Endodermal cell (in vitro differentiated cells): ENCODE measurements at regions not wholly inside any gene's neighbourhood (a gene's known extent, or its start where the extent isn't known, plus 50 kb on each side); places are given as distances from the start of the nearest gene placed in this dataset.
"Not testable (repeated sequence)": the region's sequence is repeated elsewhere in the genome, so short reads cannot be mapped to it uniquely, and the experiment has no call there.

ENCODE experiments used
- DNase-seq: peaks from one replicate; pipeline ENCODE4 v3.0.0-alpha.2; 2017
- H3K27ac ChIP-seq: 2 replicates; pipeline ENCODE4 v1.5.1; 2013; ENCODE audit warnings: mild to moderate bottlenecking, low read depth, low read length, moderate library complexity
- H3K27me3 ChIP-seq: 2 replicates; pipeline ENCODE4 v1.6.1; 2013; ENCODE audit warnings: mild to moderate bottlenecking, low read length, moderate library complexity; ENCODE audit not compliant: insufficient read depth, control insufficient read depth, poor library complexity, severe bottlenecking
- H3K36me3 ChIP-seq: 2 replicates; pipeline ENCODE4 v1.7.0; 2013; ENCODE audit warnings: mild to moderate bottlenecking, low read length, moderate library complexity; ENCODE audit not compliant: control insufficient read depth, insufficient read depth
- H3K4me1 ChIP-seq: one replicate; pipeline ENCODE4 v1.7.0; 2013; ENCODE audit warnings: low read length; ENCODE audit not compliant: control insufficient read depth, insufficient read depth
- H3K4me3 ChIP-seq: 2 replicates; pipeline ENCODE4 v1.5.1; 2013; ENCODE audit warnings: mild to moderate bottlenecking, low read length, moderate library complexity
- H3K9ac ChIP-seq: 2 replicates; pipeline ENCODE4 v1.6.1; 2013; ENCODE audit warnings: mild to moderate bottlenecking, low read length, moderate library complexity; ENCODE audit not compliant: poor library complexity, severe bottlenecking; ENCODE audit errors: extremely low read depth
- H3K9me3 ChIP-seq: 2 replicates; pipeline ENCODE4 v1.6.1; 2013; ENCODE audit warnings: mild to moderate bottlenecking, low read length, moderate library complexity; ENCODE audit not compliant: control insufficient read depth
- H3K27ac Mint-ChIP-seq: 2 replicates; pipeline ENCODE4 v1.8.0; 2020; ENCODE audit warnings: mixed read lengths
- H3K27me3 Mint-ChIP-seq: 2 replicates; pipeline ENCODE4 v1.8.0; 2021; ENCODE audit warnings: mild to moderate bottlenecking, mixed read lengths; ENCODE audit not compliant: insufficient read depth
- H3K36me3 Mint-ChIP-seq: 2 replicates; pipeline ENCODE4 v1.8.0; 2020; ENCODE audit warnings: low read depth, mixed read lengths
- H3K4me1 Mint-ChIP-seq: 2 replicates; pipeline ENCODE4 v1.8.0; 2020; ENCODE audit warnings: mixed read lengths
- H3K4me3 Mint-ChIP-seq: 2 replicates; pipeline ENCODE4 v1.8.0; 2020; ENCODE audit warnings: mild to moderate bottlenecking, moderate library complexity, mixed read lengths
- H3K9me3 Mint-ChIP-seq: 2 replicates; pipeline ENCODE4 v1.8.0; 2020; ENCODE audit warnings: mild to moderate bottlenecking, mixed read lengths
- WGBS, 2 experiments: methylation state at CpG; one replicate each; pipeline versions ENCODE4 v1.1.5 to v1.1.7; 2013; ENCODE audit warnings: missing lambda C conversion rate in 2 of 2, mixed read lengths in 1 of 2; ENCODE audit not compliant: insufficient coverage in 1 of 2, insufficient read length in 1 of 2; 5-methylcytosine and 5-hydroxymethylcytosine counted together

DNA sequence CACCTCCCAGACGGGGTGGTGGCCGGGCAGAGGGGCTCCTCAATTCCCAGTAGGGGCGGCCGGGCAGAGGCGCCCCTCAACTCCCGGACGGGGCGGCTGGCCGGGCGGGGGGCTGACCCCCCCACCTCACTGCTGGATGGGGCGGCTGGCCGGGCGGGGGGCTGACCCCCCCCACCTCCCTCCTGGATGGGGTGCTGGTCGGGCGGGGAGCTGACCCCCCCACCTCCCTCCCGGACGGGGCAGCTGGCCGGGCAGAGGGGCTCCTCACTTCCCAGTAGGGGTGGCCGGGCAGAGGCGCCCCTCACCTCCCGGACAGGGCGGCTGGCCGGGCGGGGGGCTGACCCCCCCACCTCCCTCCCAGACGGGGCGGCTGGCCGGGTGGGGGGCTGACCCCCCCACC, 148.8 kb upstream of the CCZ1B start:
- not testable (repeated sequence) for H3K27me3 Mint-ChIP-seq, H3K4me3 Mint-ChIP-seq
- H3K9me3 Mint-ChIP-seq, result peaks cover 78% of the 10 kb centered on the region

DNA sequence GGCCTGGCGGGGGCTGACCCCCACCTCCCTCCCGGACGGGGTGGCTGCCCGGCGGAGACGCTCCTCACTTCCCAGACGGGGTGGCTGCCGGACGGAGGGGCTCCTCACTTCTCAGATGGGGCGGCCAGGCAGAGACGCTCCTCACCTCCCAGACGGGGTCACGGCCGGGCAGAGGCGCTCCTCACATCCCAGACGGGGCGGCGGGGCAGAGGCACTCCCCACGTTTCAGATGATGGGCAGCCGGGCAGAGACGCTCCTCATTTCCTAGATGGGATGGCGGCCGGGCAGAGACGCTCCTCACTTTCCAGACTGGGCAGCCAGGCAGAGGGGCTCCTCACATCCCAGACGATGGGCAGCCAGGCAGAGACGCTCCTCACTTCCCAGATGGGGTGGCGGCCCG, 149.3 kb upstream of the CCZ1B start:
- H3K4me3 ChIP-seq, H3K36me3 Mint-ChIP-seq, H3K4me3 Mint-ChIP-seq, H3K9ac ChIP-seq, H3K27me3 Mint-ChIP-seq, H3K27ac Mint-ChIP-seq, H3K4me1 ChIP-seq, H3K27ac ChIP-seq, H3K27me3 ChIP-seq, H3K4me1 Mint-ChIP-seq, DNase-seq, H3K36me3 ChIP-seq: not testable (repeated sequence)
- peaks cover 79% of the 10 kb centered on the region for H3K9me3 Mint-ChIP-seq
- WGBS, 2 experiments, result 93 to 98% methylated on average over 11 to 28 of the region's 28 CpGs
- H3K9me3 ChIP-seq, result peaks cover 12% of the 10 kb centered on the region

More for the DNA sequence above, 148.8 kb upstream of the CCZ1B start:
- 95% methylated on average over 10 of the region's 27 CpGs; no CpG with 5 or more reads in 1 of the 2 experiments for WGBS, 2 experiments
- DNase-seq, H3K27ac Mint-ChIP-seq, H3K4me1 ChIP-seq, H3K9ac ChIP-seq, H3K36me3 ChIP-seq, H3K27ac ChIP-seq, H3K4me3 ChIP-seq, H3K36me3 Mint-ChIP-seq, H3K4me1 Mint-ChIP-seq, H3K27me3 ChIP-seq: not testable (repeated sequence)
- H3K9me3 ChIP-seq, result peaks cover 17% of the 10 kb centered on the region

DNA sequence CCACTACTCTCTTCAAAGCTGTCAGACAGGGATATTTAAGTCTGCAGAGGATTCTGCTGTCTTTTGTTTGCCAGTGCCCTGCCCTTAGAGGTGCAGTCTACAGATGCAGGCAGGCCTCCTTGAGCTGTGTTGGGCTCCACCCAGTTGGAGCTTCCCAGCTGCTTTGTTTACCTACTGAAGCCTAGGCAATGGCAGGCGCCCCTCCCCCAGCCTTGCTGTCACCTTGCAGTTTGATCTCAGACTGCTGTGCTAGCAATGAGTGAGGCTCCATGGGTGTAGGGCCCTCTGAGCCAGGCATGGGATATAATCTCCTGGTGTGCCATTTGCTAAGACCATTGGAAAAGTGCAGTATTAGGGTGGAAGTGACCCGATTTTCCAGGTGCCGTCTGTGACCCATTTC, 151.3 kb upstream of the CCZ1B start:
- H3K27me3 ChIP-seq, H3K4me3 ChIP-seq, H3K36me3 Mint-ChIP-seq, H3K27me3 Mint-ChIP-seq, H3K36me3 ChIP-seq, H3K4me1 Mint-ChIP-seq, H3K4me1 ChIP-seq, H3K27ac Mint-ChIP-seq, DNase-seq, H3K9me3 ChIP-seq, H3K9ac ChIP-seq, H3K27ac ChIP-seq, H3K4me3 Mint-ChIP-seq: not testable (repeated sequence)
- H3K9me3 Mint-ChIP-seq, result peaks cover 61% of the 10 kb centered on the region
- WGBS, 2 experiments, result 91% methylated on average over 2 to 3 of the region's 3 CpGs

DNA sequence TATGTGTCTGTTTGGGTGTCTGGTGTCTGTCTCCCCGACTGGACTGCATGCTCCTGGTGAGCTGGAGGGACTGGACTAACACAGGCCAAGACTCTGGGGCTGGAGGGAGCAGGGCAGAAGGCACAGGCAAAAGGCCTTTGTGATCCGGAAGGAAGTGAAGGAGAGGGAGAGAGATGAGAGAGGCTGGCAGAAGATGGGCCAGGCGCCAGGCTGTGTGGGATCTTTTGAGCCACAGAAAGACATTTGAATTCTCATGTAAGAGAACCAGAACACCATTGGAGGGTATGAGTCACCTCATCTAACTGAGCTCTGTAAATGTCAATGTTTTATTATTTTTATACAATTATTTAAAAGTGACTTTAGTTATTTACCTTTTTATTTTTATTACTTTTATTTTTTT, 152.3 kb upstream of the CCZ1B start:
- WGBS, 2 experiments, result 86 to 100% methylated on average over 1 to 3 of the region's 3 CpGs
- H3K4me3 ChIP-seq, H3K36me3 Mint-ChIP-seq, H3K36me3 ChIP-seq, H3K4me3 Mint-ChIP-seq, H3K9me3 ChIP-seq, H3K9ac ChIP-seq, H3K4me1 Mint-ChIP-seq, H3K27me3 Mint-ChIP-seq, H3K27ac ChIP-seq, H3K4me1 ChIP-seq, DNase-seq, H3K27me3 ChIP-seq, H3K27ac Mint-ChIP-seq: not testable (repeated sequence)
- peaks cover 53% of the 10 kb centered on the region for H3K9me3 Mint-ChIP-seq

DNA sequence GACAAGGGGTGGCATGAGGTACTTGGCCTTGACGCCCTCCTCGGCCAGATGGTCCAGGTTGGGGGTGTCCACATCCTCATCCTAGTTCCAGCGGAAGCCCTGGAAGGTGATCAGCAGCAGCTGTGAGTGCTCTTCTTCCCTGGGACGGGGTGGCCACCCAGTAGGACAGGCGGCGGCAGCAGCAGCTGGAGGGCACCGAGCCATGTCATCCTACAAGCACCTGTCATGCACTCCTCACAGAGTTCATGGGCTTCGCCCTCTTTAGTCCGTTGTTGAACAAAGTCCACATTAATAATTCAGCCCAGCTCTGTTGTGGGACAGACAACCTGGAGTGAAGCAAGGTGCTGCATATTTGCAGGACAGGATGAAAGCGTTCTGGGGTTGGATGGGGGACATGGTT, 153.4 kb upstream of the CCZ1B start:
- H3K36me3 Mint-ChIP-seq, H3K9me3 ChIP-seq, H3K4me1 ChIP-seq, H3K4me3 ChIP-seq, DNase-seq, H3K27me3 Mint-ChIP-seq, H3K9ac ChIP-seq, H3K27ac ChIP-seq, H3K36me3 ChIP-seq, H3K4me3 Mint-ChIP-seq, H3K27me3 ChIP-seq, H3K27ac Mint-ChIP-seq, H3K4me1 Mint-ChIP-seq: not testable (repeated sequence)
- WGBS, 2 experiments, result 93 to 100% methylated on average over 6 to 10 of the region's 10 CpGs
- peaks cover 46% of the 10 kb centered on the region for H3K9me3 Mint-ChIP-seq

DNA sequence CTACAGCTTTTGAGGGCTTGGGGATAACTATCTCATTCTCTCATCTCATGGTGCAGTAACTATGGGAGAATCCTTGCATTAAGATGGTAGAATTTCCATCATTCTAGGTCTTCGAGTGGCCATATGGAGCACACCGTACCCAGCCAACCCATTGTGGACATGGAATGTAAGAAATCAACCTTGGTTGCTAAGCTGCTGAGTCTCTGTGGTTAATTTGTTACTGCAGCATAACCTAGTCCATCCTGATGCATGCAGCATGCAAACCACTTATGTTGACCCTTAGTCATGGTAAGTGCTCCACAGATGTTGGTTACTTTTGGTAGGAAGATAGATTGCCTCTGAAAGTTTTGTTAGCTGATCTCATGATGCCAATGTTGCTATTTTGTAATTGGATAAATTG, 156.3 kb upstream of the CCZ1B start:
- not testable (repeated sequence) for H3K4me3 Mint-ChIP-seq, H3K4me3 ChIP-seq, H3K27me3 Mint-ChIP-seq, H3K4me1 Mint-ChIP-seq, H3K4me1 ChIP-seq, H3K9ac ChIP-seq, H3K27ac Mint-ChIP-seq, H3K36me3 Mint-ChIP-seq, H3K9me3 ChIP-seq, H3K27me3 ChIP-seq, DNase-seq, H3K27ac ChIP-seq, H3K36me3 ChIP-seq
- peaks cover 24% of the 10 kb centered on the region for H3K9me3 Mint-ChIP-seq
- WGBS, 2 experiments, result 86 to 95% methylated on average over 2 of the region's 2 CpGs

DNA sequence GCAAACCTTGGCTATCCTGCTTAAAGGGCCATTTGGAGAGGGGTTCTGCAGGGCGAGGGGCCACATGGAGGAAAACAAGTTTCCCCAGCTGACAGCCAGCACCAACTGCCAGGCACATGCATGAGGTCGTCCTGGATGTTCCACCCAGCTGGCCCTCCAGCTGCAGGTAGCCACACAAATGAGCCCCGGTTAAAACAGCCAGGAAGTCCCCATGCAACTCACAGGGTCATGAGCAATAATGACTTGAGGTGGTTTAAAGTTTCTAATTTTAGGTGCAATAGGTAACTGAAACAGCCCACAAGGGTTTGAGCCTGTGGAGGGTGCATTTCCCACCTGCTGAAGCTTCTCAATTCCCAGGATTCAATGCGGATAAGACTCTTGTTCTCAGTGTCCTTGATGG, 160.8 kb upstream of the CCZ1B start:
- H3K4me3 Mint-ChIP-seq, H3K27me3 Mint-ChIP-seq, H3K4me1 ChIP-seq, H3K27ac Mint-ChIP-seq, H3K4me3 ChIP-seq, H3K9ac ChIP-seq, H3K27ac ChIP-seq, H3K27me3 ChIP-seq, H3K9me3 ChIP-seq, DNase-seq, H3K36me3 ChIP-seq, H3K9me3 Mint-ChIP-seq, H3K36me3 Mint-ChIP-seq: not testable (repeated sequence)
- peaks cover 27% of the 10 kb centered on the region for H3K4me1 Mint-ChIP-seq
- WGBS, 2 experiments, result 90 to 94% methylated on average over 3 to 4 of the region's 4 CpGs
